HG03135 (cell line): ENCODE measurements at regions not wholly inside any gene's neighbourhood (a gene's known extent, or its start where the extent isn't known, plus 50 kb on each side); places are given as distances from the start of the nearest gene placed in this dataset.

Experiments
- ATAC-seq: cut with Tn5 transposase; IDR thresholded peaks from one replicate; pipeline ENCODE4 v1.9.1; 2021; ENCODE audit warnings: mild to moderate bottlenecking, moderate library complexity; ENCODE audit not compliant: unreplicated experiment

GRCh38 chr2:14540015-14540414 is 92.5 kb upstream of the LRATD1 start:
- no peak for ATAC-seq

- no peak for ATAC-seq
Measured at GRCh38 chr2:14543284-14543683, 89.2 kb upstream of the LRATD1 start.

- no peak for ATAC-seq
Measured at GRCh38 chr2:14544247-14544646, 88.3 kb upstream of the LRATD1 start.

- ATAC-seq: no peak
Measured at GRCh38 chr2:14547830-14548229, 84.7 kb upstream of the LRATD1 start.

- ATAC-seq: no peak
Measured at GRCh38 chr2:14550658-14551057, 81.9 kb upstream of the LRATD1 start.

- no peak for ATAC-seq
Measured at GRCh38 chr2:14551069-14551468, 81.4 kb upstream of the LRATD1 start.

GRCh38 chr2:14552286-14552685 is 80.2 kb upstream of the LRATD1 start:
- no peak for ATAC-seq

- ATAC-seq: no peak
Measured at GRCh38 chr2:14552818-14553217, 79.7 kb upstream of the LRATD1 start.

- ATAC-seq: no peak
Measured at GRCh38 chr2:14554849-14555545, 77.5 kb upstream of the LRATD1 start.

- ATAC-seq: no peak
Measured at GRCh38 chr2:14557111-14557510, 75.4 kb upstream of the LRATD1 start.

GRCh38 chr2:14557916-14558315 is 74.6 kb upstream of the LRATD1 start:
- no peak for ATAC-seq

GRCh38 chr2:14558335-14558919 is 74.1 kb upstream of the LRATD1 start:
- ATAC-seq: no peak

- ATAC-seq: no peak
Measured at GRCh38 chr2:14560716-14561115, 71.8 kb upstream of the LRATD1 start.

GRCh38 chr2:14563324-14563723 is 69.2 kb upstream of the LRATD1 start:
- no peak for ATAC-seq

GRCh38 chr2:14565666-14566065 is 66.9 kb upstream of the LRATD1 start:
- ATAC-seq: no peak

GRCh38 chr2:14567561-14567960 is 65.0 kb upstream of the LRATD1 start:
- ATAC-seq: no peak

- no peak for ATAC-seq
Measured at GRCh38 chr2:14569294-14569693, 63.2 kb upstream of the LRATD1 start.

- ATAC-seq: no peak
Measured at GRCh38 chr2:14572633-14573032, 59.9 kb upstream of the LRATD1 start.

- ATAC-seq: no peak
Measured at GRCh38 chr2:14577843-14578242, 54.7 kb upstream of the LRATD1 start.
